ENCODE measurements at regions not wholly inside any gene's neighbourhood (a gene's known extent, or its start where the extent isn't known, plus 50 kb on each side); places are given as distances from the start of the nearest gene placed in this dataset.

DNA sequence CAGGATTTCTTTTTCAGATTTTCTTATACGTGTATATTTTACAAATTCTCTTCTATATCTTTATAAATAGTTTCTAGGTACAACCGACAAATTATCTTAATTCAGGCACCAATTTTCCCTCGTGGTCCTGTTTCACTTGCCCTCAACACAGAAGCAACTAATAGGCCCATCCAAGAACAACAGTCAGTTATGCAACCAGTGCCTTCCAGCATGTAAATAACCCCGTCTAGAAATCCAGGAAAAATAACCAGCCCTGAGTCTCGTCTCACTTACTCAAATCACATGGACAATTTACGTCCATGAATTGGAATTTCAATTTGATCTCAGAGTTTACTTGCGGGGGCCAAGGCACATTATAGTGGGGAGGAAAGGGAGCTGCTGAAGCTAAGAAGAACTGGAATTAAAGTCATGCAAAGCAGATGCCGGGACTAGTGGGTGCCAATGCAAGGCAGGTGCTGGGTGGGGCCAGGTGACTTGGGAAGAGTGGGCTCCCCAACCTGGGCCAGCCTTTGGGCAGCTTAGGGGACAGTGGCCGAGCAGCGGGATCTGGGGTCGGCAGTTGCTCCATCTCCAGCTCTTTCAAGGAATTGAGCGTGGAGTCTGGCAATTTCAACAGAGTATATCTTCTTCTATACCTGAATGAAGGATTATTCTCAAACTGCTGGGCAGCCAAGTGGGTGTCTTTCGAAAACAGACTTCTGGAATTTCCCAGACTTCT is 121.7 kb downstream of the EDN3 start:
- H3K9me3 ChIP-seq (ENCODE audit: control insufficient read depth in 2 of 3, insufficient read depth in 1 of 3, low read length in 3 of 3): no peaks in the 10 kb centered on the region
- no peaks in the 10 kb centered on the region for H3K4me1 ChIP-seq (ENCODE audit: control insufficient read depth in 2 of 3, insufficient read depth in 2 of 3, low read depth in 1 of 3, low read length in 3 of 3)
- DNase-seq: no peak
- no peak overlapping the region for H3K9ac ChIP-seq (ENCODE audit: low read length in 3 of 3)
- no peak overlapping the region for H3K4me3 ChIP-seq (ENCODE audit: low read length in 3 of 3)
- intact Hi-C loops (cut with DNase I): no loop called here
- TF ChIP-seq, protein P1, sequence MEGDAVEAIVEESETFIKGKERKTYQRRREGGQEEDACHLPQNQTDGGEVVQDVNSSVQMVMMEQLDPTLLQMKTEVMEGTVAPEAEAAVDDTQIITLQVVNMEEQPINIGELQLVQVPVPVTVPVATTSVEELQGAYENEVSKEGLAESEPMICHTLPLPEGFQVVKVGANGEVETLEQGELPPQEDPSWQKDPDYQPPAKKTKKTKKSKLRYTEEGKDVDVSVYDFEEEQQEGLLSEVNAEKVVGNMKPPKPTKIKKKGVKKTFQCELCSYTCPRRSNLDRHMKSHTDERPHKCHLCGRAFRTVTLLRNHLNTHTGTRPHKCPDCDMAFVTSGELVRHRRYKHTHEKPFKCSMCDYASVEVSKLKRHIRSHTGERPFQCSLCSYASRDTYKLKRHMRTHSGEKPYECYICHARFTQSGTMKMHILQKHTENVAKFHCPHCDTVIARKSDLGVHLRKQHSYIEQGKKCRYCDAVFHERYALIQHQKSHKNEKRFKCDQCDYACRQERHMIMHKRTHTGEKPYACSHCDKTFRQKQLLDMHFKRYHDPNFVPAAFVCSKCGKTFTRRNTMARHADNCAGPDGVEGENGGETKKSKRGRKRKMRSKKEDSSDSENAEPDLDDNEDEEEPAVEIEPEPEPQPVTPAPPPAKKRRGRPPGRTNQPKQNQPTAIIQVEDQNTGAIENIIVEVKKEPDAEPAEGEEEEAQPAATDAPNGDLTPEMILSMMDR (IDR thresholded peaks at IDR 0.05; ENCODE audit: borderline replicate concordance, extremely low read depth, insufficient read depth): no peak
- FAIRE-seq: no peak
- H3K27me3 ChIP-seq (ENCODE audit: control insufficient read depth, insufficient read depth, low read length): no peaks in the 10 kb centered on the region
- H3K27ac ChIP-seq (ENCODE audit: low read depth in 2 of 2, low read length in 2 of 2): no peak overlapping the region
- H3K36me3 ChIP-seq (ENCODE audit: control insufficient read depth in 2 of 3, insufficient read depth in 3 of 3, low read length in 3 of 3): no peaks in the 10 kb centered on the region

DNA sequence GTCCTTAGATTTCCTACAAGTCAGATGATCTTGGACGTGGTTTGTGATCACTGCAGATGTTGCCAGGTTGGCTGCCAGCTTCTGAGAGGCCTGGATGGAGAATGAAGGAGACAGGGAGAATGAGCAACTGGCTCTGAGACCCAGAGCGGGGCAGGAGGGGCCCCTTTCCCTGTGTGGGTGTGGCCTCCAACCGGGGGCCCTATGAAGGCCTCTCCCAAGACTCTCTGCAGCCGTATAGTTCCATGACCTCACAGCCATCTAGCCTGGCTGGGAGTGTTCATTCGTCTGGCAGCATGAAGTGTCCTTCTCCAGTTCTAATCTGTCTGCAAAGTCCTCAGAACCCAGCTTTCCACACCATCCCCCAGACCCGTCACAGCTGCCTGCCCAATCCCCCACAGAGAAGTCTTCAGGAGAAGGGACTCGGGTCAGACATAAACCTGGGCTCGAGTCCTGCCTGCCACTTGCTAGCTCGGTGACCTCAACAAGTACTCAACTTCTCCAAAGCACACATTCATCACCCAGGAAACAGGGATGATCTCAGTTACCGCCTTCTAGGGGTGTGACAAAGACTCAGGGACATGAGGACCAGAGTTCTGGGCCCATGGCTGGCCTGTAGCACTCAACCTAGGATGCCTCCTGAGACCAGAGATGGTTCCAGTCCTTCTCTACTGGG is 122.6 kb downstream of the EDN3 start:
- no peak overlapping the region for H3K4me3 ChIP-seq (ENCODE audit: low read length in 3 of 3)
- DNase-seq (no peak), FAIRE-seq (no peak)
- H3K9ac ChIP-seq (ENCODE audit: low read length in 3 of 3): no peak overlapping the region
- H3K9me3 ChIP-seq (ENCODE audit: control insufficient read depth in 2 of 3, insufficient read depth in 1 of 3, low read length in 3 of 3): no peaks in the 10 kb centered on the region
- no peaks in the 10 kb centered on the region for H3K27me3 ChIP-seq (ENCODE audit: control insufficient read depth, insufficient read depth, low read length)
- no peaks in the 10 kb centered on the region for H3K36me3 ChIP-seq (ENCODE audit: control insufficient read depth in 2 of 3, insufficient read depth in 3 of 3, low read length in 3 of 3)
- intact Hi-C loops (cut with DNase I): no loop called here
- no peak overlapping the region for H3K27ac ChIP-seq (ENCODE audit: low read depth in 2 of 2, low read length in 2 of 2)
- TF ChIP-seq, protein P1 (IDR thresholded peaks at IDR 0.05; ENCODE audit: borderline replicate concordance, extremely low read depth, insufficient read depth): no peak
- no peaks in the 10 kb centered on the region for H3K4me1 ChIP-seq (ENCODE audit: control insufficient read depth in 2 of 3, insufficient read depth in 2 of 3, low read depth in 1 of 3, low read length in 3 of 3)

- no peak for FAIRE-seq
- H3K9me3 ChIP-seq (ENCODE audit: control insufficient read depth in 2 of 3, insufficient read depth in 1 of 3, low read length in 3 of 3): no peaks in the 10 kb centered on the region
- TF ChIP-seq, protein P1 (IDR thresholded peaks at IDR 0.05; ENCODE audit: borderline replicate concordance, extremely low read depth, insufficient read depth): no peak
- H3K27ac ChIP-seq (ENCODE audit: low read depth in 2 of 2, low read length in 2 of 2): no peak overlapping the region
- intact Hi-C loops (cut with DNase I): no loop called here
- DNase-seq: no peak
- H3K4me1 ChIP-seq (ENCODE audit: control insufficient read depth in 2 of 3, insufficient read depth in 2 of 3, low read depth in 1 of 3, low read length in 3 of 3): no peaks in the 10 kb centered on the region
- no peaks in the 10 kb centered on the region for H3K36me3 ChIP-seq (ENCODE audit: control insufficient read depth in 2 of 3, insufficient read depth in 3 of 3, low read length in 3 of 3)
- H3K27me3 ChIP-seq (ENCODE audit: control insufficient read depth, insufficient read depth, low read length): no peaks in the 10 kb centered on the region
- H3K9ac ChIP-seq (ENCODE audit: low read length in 3 of 3): no peak overlapping the region
- H3K4me3 ChIP-seq (ENCODE audit: low read length in 3 of 3): no peak overlapping the region
These were observed 124.6 kb downstream of the EDN3 start for GRCh38 chr20:59424976-59425375.
